G401 (cell line): ENCODE measurements at regions not wholly inside any gene's neighbourhood (a gene's known extent, or its start where the extent isn't known, plus 50 kb on each side); places are given as distances from the start of the nearest gene placed in this dataset.
"Not testable (repeated sequence)": the region's sequence is repeated elsewhere in the genome, so short reads cannot be mapped to it uniquely, and the experiment has no call there.

ENCODE experiments used
- DNase-seq: peaks from one replicate; pipeline ENCODE4 v3.0.0-alpha.2; 2015; ENCODE audit warnings: low spot score
- in situ Hi-C: cut with HindIII; loops from 2 replicates; pipeline ENCODE4 v1.10.0; 2016; ENCODE audit warnings: low sequenced_read_pairs, mixed read lengths

DNA sequence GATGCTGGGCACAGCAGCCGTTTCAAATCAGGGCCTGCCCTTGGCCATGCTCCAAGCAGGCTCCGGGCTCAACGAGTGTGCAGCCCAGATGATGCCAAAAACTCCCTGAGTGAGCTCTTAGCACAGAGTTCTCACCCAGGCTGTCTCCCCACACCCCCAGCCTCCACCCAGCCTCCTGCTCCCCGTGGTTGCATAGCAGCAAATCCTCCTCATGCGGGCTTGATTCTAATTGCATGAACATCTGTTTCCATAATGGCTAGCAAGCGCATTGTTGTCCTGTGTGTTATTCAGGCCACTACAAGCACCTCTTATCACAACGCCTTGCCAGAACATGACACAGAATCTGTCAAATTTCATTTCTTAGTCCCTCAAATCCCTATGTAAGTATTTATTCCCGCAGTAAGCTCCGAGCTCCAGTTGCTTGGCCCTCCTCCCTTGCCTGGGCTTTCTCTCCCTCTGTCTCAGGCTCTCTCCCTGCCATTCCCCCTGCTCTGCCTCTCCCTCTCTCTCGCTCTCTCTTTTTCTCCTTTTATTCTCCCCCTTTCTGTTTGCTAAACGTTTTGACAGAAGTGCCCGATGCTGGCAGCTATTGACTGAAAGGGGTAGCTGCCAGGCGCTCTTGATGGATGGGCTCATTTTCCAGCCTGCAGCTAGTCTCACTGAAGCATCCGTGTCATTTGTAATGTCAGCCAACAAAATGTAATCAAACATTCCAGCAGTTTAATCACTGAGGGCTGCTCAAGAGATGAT is 306.5 kb downstream of the IL20RB start:
- in situ Hi-C loops, result no loop called here
- no peak for DNase-seq

DNA sequence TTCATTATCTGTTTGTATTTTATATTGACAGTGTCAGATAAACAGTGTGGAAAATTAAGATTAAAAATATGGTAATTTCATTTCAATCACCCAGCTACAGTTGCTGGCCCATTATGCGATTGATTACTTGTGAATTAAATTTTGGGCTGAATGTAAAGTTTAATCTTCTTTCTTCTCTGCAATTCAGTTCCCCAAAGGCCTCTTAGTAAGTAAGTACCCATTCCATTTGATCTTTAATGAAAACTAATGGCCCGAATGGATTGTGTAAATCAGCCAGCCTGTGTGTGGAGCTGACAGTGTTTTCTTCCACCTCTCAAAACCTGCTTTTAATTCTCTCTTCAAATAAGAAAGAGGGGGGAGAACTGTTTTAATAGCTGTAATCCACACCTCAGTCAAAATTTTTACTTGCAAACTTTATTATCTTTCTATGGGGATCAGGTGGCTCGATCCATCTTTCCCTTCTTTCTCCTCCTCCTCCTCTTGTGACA is 307.1 kb downstream of the IL20RB start:
- in situ Hi-C loops, result no loop called here
- DNase-seq, result no peak

DNA sequence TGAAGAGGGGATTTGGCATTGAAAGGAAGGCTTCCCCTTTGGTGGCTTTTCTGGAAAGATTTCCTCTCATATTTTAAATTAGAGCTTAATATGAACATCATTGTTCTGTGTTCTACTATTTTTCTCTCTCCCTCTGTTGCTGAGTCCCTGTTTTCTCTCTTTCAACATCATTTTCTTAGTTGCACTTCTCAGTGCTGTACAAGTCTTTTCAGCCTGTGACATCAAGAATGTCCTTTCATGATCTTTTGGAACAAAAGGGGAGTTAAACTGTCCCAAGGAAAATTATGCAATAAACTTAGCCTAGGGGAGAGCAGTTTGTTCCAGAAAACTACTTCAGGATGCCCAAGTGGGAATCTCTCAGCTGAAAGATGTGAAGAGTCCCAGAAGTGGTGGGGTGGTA is 325.1 kb downstream of the IL20RB start:
- in situ Hi-C loops, result no loop called here
- DNase-seq, result no peak

DNA sequence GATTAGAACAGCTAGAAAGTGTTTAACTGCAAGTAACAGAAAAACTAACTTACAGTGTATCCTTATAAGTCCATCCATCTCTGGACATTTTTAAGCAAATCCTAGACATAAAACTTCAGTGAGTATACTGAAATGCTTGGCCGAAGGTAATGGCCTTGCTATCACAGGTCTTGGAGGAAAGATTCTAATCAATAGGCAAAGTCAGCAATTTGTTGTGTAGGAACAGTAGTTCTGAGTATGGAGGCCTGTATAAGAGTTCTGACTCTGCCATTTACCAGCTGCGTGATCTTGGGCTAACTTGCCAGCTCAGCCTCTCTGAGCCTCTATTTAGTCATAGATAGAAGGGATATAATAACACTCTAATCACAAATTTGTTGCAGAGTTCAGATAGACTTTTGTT is 328.1 kb downstream of the IL20RB start:
- DNase-seq, result no peak
- in situ Hi-C loops, result no loop called here

DNA sequence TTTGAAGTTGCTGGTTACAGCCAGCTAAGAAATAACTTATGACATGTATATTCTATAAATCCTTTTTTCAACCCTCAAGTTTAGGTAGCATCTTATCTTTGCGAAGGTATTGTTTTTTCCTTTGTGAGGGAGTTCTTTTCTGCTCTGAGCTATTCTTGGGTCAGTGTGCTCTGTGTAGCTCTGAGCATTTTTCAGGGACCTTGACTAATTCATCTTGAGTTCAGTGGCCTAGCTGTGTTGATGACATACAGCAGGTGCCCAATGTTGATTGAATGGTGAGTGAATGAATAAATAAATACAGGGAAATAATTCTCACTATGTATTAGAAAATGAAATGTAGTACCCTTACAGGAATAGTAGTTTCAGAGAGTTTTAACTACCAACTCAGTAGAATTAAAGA is 335.3 kb downstream of the IL20RB start:
- in situ Hi-C loops, result no loop called here
- no peak for DNase-seq

DNA sequence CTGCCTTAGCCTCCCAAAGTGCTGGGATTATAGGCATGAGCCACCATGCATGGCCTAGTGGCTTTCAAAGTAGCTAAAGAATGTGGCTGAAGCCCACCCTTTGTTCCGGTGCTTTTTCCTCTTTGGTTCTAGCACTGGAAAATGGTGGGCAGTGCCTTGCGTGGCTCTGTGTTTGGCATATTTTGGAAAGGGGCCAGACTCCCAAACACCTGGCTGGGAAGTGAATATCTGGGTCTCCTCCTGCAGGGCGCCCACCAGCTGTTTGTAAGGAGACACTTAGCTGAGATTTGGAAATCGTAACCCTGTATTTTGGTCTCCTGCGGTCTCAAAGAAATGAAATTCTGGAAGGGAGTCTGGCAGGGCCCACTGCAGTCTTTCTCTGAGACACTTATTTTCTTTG is 336.4 kb downstream of the IL20RB start:
- DNase-seq, result no peak
- in situ Hi-C loops, result no loop called here

DNA sequence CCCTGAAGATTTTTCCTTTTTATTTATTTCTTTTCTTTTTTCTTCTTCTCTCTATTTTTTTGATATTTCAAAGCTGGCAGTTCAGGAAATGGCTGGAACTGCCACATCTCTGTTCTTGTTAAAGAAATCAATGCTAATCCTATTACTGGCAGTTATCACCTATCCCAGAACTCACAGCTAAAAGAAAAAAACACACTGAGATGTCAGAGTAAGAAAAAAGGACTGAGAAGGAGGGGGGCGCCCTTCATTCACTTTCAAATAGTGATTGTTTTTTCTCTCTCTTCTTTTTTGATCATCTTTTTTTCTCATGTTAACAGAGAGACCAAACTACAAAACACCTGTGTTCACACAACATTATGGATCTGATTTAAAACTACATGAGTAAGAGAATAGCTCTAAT is 337.1 kb downstream of the IL20RB start:
- no peak for DNase-seq
- in situ Hi-C loops, result no loop called here

DNA sequence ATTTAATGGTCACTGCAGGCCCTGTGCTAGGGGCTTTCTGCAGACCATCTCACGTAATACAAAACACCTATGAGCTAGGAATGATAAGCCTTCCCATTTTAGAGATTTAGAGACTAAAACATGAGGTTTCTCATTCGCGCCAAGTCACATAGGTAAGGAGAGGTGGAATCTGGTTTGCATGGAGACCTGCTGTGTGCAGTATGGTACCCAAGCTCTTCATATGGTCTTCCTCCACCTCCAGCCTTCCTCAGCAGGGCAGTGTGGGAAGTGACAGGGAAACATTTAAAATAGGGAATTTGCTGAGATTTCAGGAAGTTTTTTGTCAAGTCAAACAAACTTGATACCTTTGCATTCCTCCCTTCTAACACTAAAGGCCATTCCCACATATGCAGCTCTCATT is 337.6 kb downstream of the IL20RB start:
- in situ Hi-C loops, result no loop called here
- DNase-seq, result no peak

DNA sequence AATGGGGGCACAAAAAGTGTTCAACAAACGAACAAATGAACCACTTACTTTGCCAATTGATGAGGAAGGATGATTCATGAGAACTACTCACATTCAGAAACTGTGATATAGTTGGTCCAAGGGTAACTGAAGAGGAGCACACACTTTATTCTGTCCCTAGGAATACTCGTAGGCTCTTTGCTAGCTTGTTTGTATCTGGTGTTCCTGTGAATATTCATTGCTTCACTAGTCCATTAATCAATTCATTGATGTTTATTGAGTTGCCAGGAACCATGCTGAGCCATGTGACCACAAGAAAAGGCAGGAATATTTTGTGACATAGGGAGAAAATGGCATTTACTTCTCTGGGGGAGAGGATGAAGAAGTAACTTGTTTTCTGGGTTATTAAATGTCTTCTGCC is 338.3 kb downstream of the IL20RB start:
- DNase-seq, result no peak

DNA sequence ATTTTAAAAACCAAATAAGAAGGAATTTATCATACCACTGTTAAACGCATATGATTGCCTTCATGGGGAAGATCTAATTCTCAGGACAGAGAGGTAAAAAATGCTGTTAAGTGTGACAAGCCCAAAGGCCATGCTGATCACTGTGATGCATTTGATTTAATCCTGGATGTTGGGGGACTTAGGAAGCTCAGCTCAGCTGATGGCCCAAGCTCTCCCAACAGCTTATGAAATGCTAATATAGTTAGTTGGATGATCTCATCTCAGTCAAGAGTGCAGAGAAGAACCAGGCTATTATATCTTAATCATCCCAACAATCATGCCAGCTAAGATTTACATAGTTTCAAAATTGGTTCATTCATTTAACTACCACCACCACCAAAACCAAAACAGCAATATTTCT is 340.0 kb downstream of the IL20RB start:
- in situ Hi-C loops, result no loop called here
- no peak for DNase-seq

More for the DNA sequence above, 338.3 kb downstream of the IL20RB start:
- in situ Hi-C loops, result no loop called here

DNA sequence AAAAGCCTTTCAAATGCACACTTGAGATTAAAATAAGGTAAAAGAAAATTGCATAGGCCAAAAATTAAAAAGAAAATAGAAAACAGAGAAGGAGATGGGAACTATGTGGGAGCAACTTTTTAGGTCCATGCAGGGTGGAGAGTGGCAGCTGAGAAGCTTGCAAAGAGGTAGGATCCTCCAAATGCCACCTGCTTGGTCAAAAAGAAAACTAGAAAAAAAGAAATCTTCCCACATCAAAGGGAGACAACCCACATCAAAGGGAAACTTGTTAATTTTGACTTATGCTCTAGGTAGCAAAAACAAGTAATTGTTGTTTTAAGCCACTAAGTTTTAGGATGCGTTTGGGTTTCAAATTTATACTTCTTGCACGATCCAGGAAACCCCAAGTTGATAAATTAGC is 342.9 kb downstream of the IL20RB start:
- DNase-seq, result no peak
- in situ Hi-C loops, result no loop called here

DNA sequence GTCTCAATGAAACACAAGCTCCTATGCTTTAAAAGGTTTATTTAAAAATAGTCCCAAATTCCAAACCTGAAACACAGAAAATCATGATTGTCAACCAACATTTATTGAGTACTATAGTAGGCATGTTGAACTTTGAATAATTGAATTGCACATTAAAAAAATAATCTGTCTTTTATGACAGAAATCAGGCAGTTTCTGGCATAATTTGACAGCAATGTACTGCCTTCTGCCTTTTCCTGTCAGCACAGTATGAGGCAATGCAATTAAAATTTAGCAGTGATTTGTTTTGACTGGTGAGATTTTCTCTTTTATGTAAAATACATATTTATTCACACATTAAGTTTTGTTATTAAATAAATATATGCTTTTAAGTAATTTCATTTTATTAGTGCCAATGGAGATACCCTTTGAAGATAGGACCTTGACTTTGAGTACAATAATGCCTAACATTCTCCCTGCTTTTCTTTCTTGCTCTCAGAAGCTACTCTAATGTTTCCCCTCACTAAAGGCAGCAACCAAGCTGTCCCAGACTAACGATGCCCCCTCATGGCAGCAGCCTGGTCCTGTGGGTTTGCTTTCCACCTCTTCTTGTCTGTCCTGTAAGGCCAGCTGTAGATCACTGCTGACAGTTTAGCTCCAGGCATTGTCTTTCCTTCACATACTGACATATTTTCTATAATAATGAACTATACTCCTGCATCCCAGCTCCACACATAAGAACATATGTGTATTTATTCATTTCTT is 346.7 kb downstream of the IL20RB start:
- in situ Hi-C loops, result no loop called here
- DNase-seq, result no peak

DNA sequence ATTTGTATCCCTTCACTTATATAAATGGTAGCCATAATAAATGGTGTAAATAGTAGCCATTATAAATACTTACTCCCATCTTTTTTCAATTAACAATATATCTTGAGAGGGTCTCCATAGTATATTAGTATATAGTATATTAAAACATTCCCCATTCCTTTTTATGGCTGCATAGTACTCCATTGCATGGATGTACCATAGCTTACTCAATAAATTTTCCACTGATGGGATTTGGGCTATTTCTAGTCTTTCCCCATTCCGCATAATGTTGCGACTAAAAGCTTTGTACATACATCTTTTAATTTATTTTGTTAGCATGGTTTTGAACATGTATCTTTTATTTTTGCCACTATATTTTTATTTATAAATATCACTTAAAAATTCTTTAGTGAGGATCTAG is 366.3 kb downstream of the IL20RB start:
- in situ Hi-C loops, result no loop called here

DNA sequence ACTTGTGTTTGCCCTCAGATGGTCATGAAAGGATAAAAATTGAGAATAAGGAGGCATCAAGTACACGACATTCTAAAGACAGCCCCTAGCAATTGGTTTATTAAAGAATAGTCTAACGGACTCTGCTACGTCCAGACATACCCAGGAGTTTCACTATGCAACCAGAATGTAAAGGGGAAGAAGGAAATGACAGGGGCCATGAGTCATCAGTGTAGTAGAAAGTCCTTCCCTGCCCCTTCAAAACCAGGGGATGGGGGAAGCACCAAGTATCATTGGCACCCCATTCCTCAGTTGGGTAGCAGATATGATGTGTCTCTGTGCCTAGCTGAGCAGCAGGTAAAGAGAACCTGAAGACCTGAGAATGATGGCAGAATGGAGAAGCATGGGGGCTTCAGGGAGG is 367.4 kb downstream of the IL20RB start:
- no peak for DNase-seq
- in situ Hi-C loops, result no loop called here

More for the DNA sequence above, 366.3 kb downstream of the IL20RB start:
- DNase-seq, result no peak

DNA sequence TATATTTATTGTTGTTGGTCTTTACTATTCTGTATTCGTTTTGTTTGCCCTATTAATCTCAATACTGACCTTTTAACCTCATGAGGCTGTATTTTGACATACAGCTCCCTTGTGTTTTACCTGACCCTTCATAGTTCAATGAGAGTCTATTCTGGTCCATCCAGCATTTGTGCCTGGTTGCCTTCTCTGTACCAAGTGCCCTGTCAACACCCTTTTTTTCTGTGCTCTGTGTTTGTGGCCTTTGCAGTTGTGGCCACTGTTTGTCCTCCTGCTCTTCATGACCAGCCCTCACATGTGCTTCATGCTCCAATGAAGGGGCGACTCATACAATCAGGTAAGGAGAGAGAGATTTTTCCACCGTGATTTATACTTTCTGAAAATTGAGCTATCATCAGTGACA is 368.2 kb downstream of the IL20RB start:
- in situ Hi-C loops, result no loop called here

DNA sequence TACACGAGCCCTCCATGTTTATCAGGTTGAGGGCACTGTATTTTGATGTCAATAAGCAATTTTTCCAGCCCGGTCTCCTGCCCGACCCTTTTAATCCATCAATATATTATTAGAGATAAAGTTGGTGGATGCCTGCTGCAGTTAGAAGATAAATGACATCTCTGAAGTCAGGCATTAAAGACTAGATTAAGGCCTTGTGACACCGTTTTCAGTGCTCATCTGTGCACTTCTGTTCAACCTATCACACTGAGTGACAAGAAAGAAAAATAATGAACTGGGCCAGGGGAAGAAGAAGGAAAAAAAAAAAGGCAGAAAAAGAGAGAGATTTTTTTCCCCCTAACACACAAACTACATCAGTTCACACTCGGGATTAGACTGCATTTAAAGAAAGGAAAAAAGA is 371.8 kb downstream of the IL20RB start:
- in situ Hi-C loops, result no loop called here
- no peak for DNase-seq

More for the DNA sequence above, 368.2 kb downstream of the IL20RB start:
- DNase-seq, result no peak

DNA sequence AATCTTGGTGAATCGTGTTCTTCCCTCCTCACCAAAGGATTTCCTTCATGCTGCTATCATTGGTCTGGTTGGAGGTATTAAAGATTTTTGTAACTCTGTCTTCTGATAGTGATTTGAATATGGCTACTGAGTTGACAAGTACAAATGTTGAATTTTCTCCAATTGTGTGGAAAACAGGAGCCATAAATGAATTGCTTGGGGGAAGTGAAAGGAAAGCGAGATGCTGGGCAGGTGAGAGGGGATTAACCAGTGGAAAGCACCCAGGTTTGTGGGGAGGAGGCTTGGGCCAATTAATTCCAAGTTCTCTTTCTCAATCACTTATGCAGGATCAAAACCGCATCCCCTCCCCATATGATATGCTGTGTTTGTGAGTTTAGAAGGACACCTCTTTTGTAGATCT is 372.5 kb downstream of the IL20RB start:
- in situ Hi-C loops, result no loop called here
- DNase-seq, result no peak

DNA sequence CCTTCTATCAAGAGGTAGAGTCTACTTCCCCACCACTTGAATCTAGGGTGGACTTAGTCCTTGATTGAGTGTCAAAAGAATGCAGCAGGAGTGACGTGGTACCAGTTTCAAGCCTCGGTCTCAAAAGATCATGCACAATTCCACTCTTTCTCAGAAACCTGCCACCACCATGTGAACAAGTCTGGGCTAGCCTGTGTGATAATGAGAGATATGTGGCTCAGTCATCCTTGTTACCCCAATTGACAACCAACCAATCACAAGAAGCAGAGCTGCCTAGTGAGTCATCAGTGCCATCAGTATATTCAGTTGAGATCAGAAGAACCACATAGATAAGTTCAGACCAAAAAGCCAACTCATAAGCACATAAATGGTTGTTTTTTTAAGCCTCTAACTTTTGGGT is 374.5 kb downstream of the IL20RB start:
- in situ Hi-C loops, result no loop called here
- no peak for DNase-seq

DNA sequence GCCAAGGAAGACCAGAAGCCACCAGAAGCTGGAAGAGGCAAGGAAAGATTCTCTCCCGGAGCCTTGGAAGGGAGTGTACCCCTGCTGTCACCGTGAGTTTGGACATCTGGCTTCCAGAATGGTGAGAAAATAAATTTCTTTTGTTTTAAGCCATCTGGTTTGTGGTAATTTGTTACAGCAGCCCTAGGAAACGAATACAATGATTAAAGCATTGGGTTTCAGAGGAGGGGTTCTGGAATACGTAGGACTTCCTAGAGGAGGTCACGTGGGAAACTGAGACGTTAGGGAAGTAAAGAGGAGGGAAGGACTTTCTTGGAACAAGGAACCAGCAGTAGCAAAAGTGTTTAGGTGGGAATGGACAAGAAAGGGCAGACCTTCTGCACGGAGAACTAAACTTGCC is 377.7 kb downstream of the IL20RB start:
- no peak for DNase-seq
- in situ Hi-C loops, result no loop called here

DNA sequence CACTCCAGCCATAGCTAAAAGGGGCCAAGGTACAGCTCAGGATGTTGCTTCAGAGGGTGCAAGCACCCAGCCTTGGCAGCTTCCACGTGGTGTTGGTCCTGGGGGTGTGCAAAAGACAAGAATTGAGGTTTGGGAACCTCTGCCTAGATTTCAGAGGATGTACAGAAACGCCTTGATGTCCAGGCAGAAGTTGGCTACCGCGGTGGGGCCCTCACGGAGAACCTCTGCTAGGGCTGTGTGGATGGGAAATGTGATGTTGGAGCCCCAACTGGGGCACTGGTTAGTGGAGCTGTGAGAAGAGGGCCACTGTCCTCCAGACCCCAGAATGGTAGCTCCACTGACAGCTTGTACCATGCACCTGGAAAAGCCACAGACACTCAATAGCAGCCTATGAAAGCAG is 380.6 kb downstream of the IL20RB start:
- DNase-seq, in situ Hi-C loops: not testable (repeated sequence)

DNA sequence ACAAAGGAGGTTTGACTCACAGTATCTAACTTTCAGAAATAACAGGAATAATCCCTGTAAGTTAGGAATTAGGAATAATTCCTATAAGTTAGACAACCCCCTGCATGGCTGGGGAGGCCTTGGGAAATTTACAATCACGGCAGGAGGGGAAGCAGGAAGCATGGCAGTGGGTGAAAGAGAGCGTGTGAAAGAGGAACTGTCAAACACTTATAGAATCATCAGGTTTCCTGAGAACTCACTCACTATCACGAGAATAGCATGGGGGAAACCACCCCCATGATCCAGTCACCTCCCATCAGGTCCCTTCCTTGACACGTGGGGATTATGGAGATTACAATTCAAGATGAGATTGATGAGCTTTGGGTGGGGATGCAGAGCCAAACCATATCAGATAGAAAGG is 385.5 kb downstream of the IL20RB start:
- in situ Hi-C loops, result no loop called here
- no peak for DNase-seq
